ENCODE measurements at regions not wholly inside any gene's neighbourhood (a gene's known extent, or its start where the extent isn't known, plus 50 kb on each side); places are given as distances from the start of the nearest gene placed in this dataset.

DNA sequence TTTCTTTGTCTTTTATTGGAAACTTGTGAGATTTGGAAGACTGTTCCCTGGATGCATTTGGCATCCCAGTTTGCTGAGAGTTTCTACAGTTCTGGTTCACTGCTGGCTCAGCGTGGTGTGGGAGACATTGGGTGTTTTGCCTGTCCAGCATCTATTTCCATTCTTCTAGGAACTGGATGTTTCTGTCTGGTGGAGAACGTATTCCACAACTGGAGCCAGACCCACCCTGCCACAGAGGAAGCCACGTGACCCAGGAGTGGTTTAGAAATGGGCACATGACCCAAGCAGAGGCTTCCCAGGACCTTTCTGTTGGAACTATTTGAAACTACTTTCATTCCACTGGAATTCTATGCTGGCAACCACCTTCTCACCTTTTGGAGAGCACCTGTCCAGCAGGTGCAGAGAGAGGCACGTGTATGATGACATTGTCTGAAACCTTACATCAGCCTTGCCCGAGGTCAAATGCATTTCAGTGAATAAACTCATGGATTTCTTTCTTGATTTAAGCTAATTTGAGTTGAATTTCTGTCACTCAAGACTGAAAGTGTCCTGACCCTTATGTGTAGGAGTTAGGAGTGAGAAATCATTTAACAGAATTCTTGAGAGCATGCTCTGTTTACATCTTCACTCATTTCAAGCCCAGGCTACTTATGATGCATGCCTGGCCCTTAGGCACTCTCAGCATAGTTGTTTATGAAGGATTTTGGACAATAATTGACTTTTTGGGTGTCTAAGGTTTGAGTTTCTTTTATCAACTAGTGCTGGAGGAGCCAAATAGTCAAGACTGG lies 121.8 kb downstream of the AKAP11 start:
- Histone ChIP-seq H3K27ac (no peak overlapping the region), H3K4me1 (no peaks in the 10 kb centered on the region), H3K9me3 (no peaks in the 10 kb centered on the region), H3K36me3 (replicated peaks in 1 of 2; ENCODE audit: insufficient read depth in 1 of 2, low read depth in 2 of 2) (no peaks in the 10 kb centered on the region), H3K27me3 (no peaks in the 10 kb centered on the region), H3K4me3 (no peak overlapping the region)
- DNase-seq (no peak), ATAC-seq (no peak)
- intact Hi-C loops (cut with DNase I), result no loop called here
- WGBS, 2 donors, result 59 to 64% methylated on average over 5 of the region's 5 CpGs
- no peak for TF ChIP-seq POLR2A (IDR thresholded peaks at IDR 0.05)
- TF ChIP-seq, protein P1, sequence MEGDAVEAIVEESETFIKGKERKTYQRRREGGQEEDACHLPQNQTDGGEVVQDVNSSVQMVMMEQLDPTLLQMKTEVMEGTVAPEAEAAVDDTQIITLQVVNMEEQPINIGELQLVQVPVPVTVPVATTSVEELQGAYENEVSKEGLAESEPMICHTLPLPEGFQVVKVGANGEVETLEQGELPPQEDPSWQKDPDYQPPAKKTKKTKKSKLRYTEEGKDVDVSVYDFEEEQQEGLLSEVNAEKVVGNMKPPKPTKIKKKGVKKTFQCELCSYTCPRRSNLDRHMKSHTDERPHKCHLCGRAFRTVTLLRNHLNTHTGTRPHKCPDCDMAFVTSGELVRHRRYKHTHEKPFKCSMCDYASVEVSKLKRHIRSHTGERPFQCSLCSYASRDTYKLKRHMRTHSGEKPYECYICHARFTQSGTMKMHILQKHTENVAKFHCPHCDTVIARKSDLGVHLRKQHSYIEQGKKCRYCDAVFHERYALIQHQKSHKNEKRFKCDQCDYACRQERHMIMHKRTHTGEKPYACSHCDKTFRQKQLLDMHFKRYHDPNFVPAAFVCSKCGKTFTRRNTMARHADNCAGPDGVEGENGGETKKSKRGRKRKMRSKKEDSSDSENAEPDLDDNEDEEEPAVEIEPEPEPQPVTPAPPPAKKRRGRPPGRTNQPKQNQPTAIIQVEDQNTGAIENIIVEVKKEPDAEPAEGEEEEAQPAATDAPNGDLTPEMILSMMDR (IDR thresholded peaks at IDR 0.05), result no peak

DNA sequence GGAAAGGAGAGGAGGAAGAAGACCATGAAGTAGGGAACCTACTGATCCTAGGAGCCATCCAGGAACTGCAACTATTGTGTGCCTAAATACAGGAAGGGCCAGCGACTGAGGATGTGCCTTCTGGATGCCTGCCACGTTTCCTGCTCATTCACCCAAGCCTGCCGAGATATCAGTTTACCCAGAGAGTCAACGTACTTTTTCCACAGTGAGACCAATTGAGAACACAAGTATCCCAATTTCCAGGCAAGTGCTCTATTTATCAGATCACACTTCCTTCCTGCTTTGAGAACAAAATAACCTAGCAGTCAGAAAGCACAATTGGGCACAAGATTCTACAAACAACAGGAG lies 122.4 kb downstream of the AKAP11 start:
- Histone ChIP-seq H3K9me3 (no peaks in the 10 kb centered on the region), H3K27me3 (no peaks in the 10 kb centered on the region), H3K4me3 (no peak overlapping the region), H3K36me3 (replicated peaks in 1 of 2; ENCODE audit: insufficient read depth in 1 of 2, low read depth in 2 of 2) (no peaks in the 10 kb centered on the region), H3K27ac (no peak overlapping the region), H3K4me1 (no peaks in the 10 kb centered on the region)
- TF ChIP-seq, protein P1 (IDR thresholded peaks at IDR 0.05), result no peak
- TF ChIP-seq POLR2A (IDR thresholded peaks at IDR 0.05), result no peak
- DNase-seq (no peak), ATAC-seq (no peak)
- intact Hi-C loops (cut with DNase I), result no loop called here
- 53 to 62% methylated on average over 4 of the region's 4 CpGs for WGBS, 2 donors

DNA sequence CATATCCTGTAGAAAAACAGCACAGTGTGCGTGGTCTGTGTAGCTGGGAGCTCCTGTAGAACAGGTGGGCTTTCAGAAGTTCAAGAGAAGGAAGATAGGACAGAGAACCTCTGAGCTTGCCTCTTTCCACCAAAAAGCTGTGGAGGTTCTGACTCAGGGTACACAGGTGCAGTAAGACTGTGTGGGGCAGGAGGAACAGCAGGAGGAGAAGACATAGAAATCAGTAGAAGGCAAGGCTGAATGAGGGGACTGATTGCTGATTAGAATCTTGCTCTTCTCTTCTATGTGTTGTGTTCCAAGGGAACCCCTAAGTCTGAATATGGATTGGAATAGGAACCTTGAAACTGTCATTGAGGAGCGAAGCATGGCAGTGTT lies 122.7 kb downstream of the AKAP11 start:
- 81 to 91% methylated on average over 2 of the region's 2 CpGs for WGBS, 2 donors
- no peak for DNase-seq
- H3K27me3 ChIP-seq, result no peaks in the 10 kb centered on the region

DNA sequence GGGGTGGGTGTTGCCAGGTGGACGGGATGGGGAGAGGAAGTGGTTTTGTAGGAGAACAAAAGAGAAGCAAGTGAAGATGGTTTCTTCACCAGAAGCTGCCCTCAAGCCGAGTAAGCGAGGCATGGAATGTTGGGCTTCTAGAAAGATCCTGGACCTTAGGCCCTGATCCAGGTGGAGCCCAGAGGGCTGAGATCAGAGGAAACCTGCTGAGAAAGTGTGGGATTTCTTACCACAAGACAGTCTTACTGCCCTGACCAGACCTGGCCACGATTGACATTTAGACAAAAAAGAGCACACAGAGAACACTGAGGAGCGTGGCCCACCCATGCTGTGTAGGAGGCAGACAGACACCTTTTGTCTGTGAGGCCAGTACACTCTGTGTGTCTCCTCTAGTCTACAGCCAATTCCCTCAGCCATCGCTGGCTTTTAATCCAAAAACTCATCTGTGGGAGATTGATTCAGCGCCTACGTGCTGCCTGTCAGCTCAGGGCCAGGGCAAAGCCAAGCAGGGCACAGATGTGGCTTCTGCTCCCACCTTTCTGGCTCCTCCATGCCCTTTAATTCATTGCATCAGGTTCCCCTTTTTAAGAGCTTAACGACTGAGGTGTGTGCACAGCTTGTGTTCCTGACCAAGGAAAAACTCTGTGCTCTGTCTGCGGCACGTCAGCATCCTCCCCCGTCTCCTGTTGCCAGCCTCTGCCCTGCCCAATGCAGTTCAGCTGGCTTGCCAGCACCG lies 123.3 kb downstream of the AKAP11 start:
- H3K4me3 ChIP-seq, result no peak overlapping the region
- TF ChIP-seq, protein P1 (IDR thresholded peaks at IDR 0.05), result no peak
- TF ChIP-seq POLR2A (IDR thresholded peaks at IDR 0.05), result no peak
- no peaks in the 10 kb centered on the region for H3K36me3 ChIP-seq (replicated peaks in 1 of 2; ENCODE audit: insufficient read depth in 1 of 2, low read depth in 2 of 2)
- ATAC-seq (no peak), DNase-seq (no peak)
- H3K9me3 ChIP-seq, result no peaks in the 10 kb centered on the region
- H3K27me3 ChIP-seq, result no peaks in the 10 kb centered on the region
- intact Hi-C loops (cut with DNase I), result no loop called here
- 74 to 81% methylated on average over 13 of the region's 13 CpGs for WGBS, 2 donors
- no peaks in the 10 kb centered on the region for H3K4me1 ChIP-seq
- no peak overlapping the region for H3K27ac ChIP-seq

More for the DNA sequence above, 122.7 kb downstream of the AKAP11 start:
- H3K36me3 ChIP-seq (replicated peaks in 1 of 2; ENCODE audit: insufficient read depth in 1 of 2, low read depth in 2 of 2), result no peaks in the 10 kb centered on the region
- intact Hi-C loops (cut with DNase I), result no loop called here
- no peak overlapping the region for H3K27ac ChIP-seq
- no peak overlapping the region for H3K4me3 ChIP-seq
- ATAC-seq, result no peak
- TF ChIP-seq POLR2A (IDR thresholded peaks at IDR 0.05), result no peak
- TF ChIP-seq, protein P1 (IDR thresholded peaks at IDR 0.05), result no peak
- no peaks in the 10 kb centered on the region for H3K4me1 ChIP-seq
- no peaks in the 10 kb centered on the region for H3K9me3 ChIP-seq
